IPS-18c (cell line): ENCODE measurements at regions not wholly inside any gene's neighbourhood (a gene's known extent, or its start where the extent isn't known, plus 50 kb on each side); places are given as distances from the start of the nearest gene placed in this dataset.
"Not testable (repeated sequence)": the region's sequence is repeated elsewhere in the genome, so short reads cannot be mapped to it uniquely, and the experiment has no call there.

Experiments used
- H3K4me3 ChIP-seq: 2 replicates; pipeline ENCODE4 v1.7.0; 2013; ENCODE audit warnings: low read depth, mild to moderate bottlenecking, low read length, moderate library complexity; ENCODE audit not compliant: insufficient read depth
- H3K9me3 ChIP-seq: one replicate; pipeline ENCODE4 v1.6.1; 2013; ENCODE audit warnings: mild to moderate bottlenecking, low read length, moderate library complexity; ENCODE audit not compliant: control insufficient read depth, insufficient read depth

GRCh38 chr10:84743483-84743882 is 415.1 kb downstream of the CCSER2 start:
- Histone ChIP-seq H3K4me3 (no peak overlapping the region), H3K9me3 (no peaks in the 10 kb centered on the region)

GRCh38 chr10:84755311-84755710 is 426.9 kb downstream of the CCSER2 start:
- H3K9me3 ChIP-seq = peaks cover 2% of the 10 kb centered on the region
- no peak overlapping the region for H3K4me3 ChIP-seq

GRCh38 chr10:84756653-84757052 is 428.3 kb downstream of the CCSER2 start:
- H3K9me3 ChIP-seq, H3K4me3 ChIP-seq: not testable (repeated sequence)

- H3K9me3 ChIP-seq, H3K4me3 ChIP-seq: not testable (repeated sequence)
These were observed 433.7 kb downstream of the CCSER2 start for GRCh38 chr10:84761994-84762614.

GRCh38 chr10:84762754-84763394 is 434.5 kb downstream of the CCSER2 start:
- H3K9me3 ChIP-seq = peaks cover 2% of the 10 kb centered on the region
- H3K4me3 ChIP-seq = no peak overlapping the region; the same call in 1 of the 2 replicates

- peaks cover 2% of the 10 kb centered on the region for H3K9me3 ChIP-seq
- no peak overlapping the region for H3K4me3 ChIP-seq
These were observed 435.6 kb downstream of the CCSER2 start for GRCh38 chr10:84763965-84764364.

GRCh38 chr10:84765086-84765485 is 436.7 kb downstream of the CCSER2 start:
- Histone ChIP-seq H3K9me3 (peaks cover 2% of the 10 kb centered on the region), H3K4me3 (no peak overlapping the region)

GRCh38 chr10:84765656-84766055 is 437.3 kb downstream of the CCSER2 start:
- Histone ChIP-seq H3K9me3 (peaks cover 2% of the 10 kb centered on the region), H3K4me3 (no peak overlapping the region)

- H3K4me3 ChIP-seq = no peak overlapping the region
- H3K9me3 ChIP-seq = peaks cover 2% of the 10 kb centered on the region
These were observed 438.5 kb downstream of the CCSER2 start for GRCh38 chr10:84766923-84767322.

GRCh38 chr10:84768132-84768531 is 439.7 kb downstream of the CCSER2 start:
- no peaks in the 10 kb centered on the region for H3K9me3 ChIP-seq
- no peak overlapping the region for H3K4me3 ChIP-seq

- H3K4me3 ChIP-seq = no peak overlapping the region
These were observed 442.4 kb downstream of the CCSER2 start for GRCh38 chr10:84770824-84771223.

GRCh38 chr10:84783386-84783785 is 455.0 kb downstream of the CCSER2 start:
- H3K9me3 ChIP-seq = no peaks in the 10 kb centered on the region
- H3K4me3 ChIP-seq = no peak overlapping the region

More at GRCh38 chr10:84770824-84771223, 442.4 kb downstream of the CCSER2 start:
- H3K9me3 ChIP-seq = no peaks in the 10 kb centered on the region

- Histone ChIP-seq H3K9me3 (no peaks in the 10 kb centered on the region), H3K4me3 (no peak overlapping the region)
These were observed 455.5 kb downstream of the CCSER2 start for GRCh38 chr10:84783909-84784308.

GRCh38 chr10:84784749-84785148 is 456.4 kb downstream of the CCSER2 start:
- H3K9me3 ChIP-seq = no peaks in the 10 kb centered on the region
- H3K4me3 ChIP-seq = no peak overlapping the region

GRCh38 chr10:84789026-84789425 is 460.6 kb downstream of the CCSER2 start:
- Histone ChIP-seq H3K4me3 (no peak overlapping the region), H3K9me3 (no peaks in the 10 kb centered on the region)

GRCh38 chr10:84798312-84798711 is 469.9 kb downstream of the CCSER2 start:
- no peaks in the 10 kb centered on the region for H3K9me3 ChIP-seq
- no peak overlapping the region for H3K4me3 ChIP-seq

- Histone ChIP-seq H3K9me3 (no peaks in the 10 kb centered on the region), H3K4me3 (no peak overlapping the region)
These were observed 472.8 kb downstream of the CCSER2 start for GRCh38 chr10:84801156-84801555.

GRCh38 chr10:84801916-84802315 is 473.5 kb downstream of the CCSER2 start:
- Histone ChIP-seq H3K9me3 (no peaks in the 10 kb centered on the region), H3K4me3 (no peak overlapping the region)

- H3K9me3 ChIP-seq = no peaks in the 10 kb centered on the region
- H3K4me3 ChIP-seq = no peak overlapping the region
These were observed 476.8 kb downstream of the CCSER2 start for GRCh38 chr10:84805149-84805548.
